ENCODE measurements at regions not wholly inside any gene's neighbourhood (a gene's known extent, or its start where the extent isn't known, plus 50 kb on each side); places are given as distances from the start of the nearest gene placed in this dataset.

DNA sequence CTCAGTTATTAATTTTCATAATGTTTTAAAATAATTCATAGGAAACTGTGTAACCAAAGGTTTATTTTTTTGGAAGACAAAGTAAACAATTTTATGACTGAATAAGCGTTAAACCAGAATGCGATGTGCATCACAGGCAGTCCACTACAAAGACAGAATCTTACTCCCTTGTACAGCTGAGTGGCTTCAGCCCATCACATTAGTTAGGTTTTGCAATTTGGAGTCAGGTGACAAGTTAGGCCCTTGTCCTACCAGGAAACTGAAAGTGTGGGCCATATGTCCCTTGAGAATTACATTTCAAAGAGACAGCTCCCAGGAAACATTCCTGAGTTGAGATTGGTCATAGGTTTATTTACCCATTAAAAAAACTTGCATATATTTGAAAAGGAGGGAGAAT lies 156.3 kb downstream of the MEX3B start:
- TF ChIP-seq, protein P1, sequence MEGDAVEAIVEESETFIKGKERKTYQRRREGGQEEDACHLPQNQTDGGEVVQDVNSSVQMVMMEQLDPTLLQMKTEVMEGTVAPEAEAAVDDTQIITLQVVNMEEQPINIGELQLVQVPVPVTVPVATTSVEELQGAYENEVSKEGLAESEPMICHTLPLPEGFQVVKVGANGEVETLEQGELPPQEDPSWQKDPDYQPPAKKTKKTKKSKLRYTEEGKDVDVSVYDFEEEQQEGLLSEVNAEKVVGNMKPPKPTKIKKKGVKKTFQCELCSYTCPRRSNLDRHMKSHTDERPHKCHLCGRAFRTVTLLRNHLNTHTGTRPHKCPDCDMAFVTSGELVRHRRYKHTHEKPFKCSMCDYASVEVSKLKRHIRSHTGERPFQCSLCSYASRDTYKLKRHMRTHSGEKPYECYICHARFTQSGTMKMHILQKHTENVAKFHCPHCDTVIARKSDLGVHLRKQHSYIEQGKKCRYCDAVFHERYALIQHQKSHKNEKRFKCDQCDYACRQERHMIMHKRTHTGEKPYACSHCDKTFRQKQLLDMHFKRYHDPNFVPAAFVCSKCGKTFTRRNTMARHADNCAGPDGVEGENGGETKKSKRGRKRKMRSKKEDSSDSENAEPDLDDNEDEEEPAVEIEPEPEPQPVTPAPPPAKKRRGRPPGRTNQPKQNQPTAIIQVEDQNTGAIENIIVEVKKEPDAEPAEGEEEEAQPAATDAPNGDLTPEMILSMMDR (IDR thresholded peaks at IDR 0.05; ENCODE audit: low read length) = no peak
- TF ChIP-seq EZH2phosphoT487 (IDR thresholded peaks at IDR 0.05; ENCODE audit: low read length) (no peak), EZH2 (optimal IDR thresholded peaks at IDR 0.05; ENCODE audit: low read depth, low read length) (no peak)

Data from MM.1S (cell line).